Ectodermal cell (in vitro differentiated cells): ENCODE measurements at regions not wholly inside any gene's neighbourhood (a gene's known extent, or its start where the extent isn't known, plus 50 kb on each side); places are given as distances from the start of the nearest gene placed in this dataset.
"Not testable (repeated sequence)": the region's sequence is repeated elsewhere in the genome, so short reads cannot be mapped to it uniquely, and the experiment has no call there.

Experiments used
- H3K27ac ChIP-seq: 2 replicates; pipeline ENCODE4 v1.7.0; 2013; ENCODE audit warnings: mild to moderate bottlenecking, low read depth, low read length; ENCODE audit not compliant: insufficient read depth, poor library complexity, severe bottlenecking
- H3K27me3 ChIP-seq: 2 replicates; pipeline ENCODE4 v1.7.0; 2013; ENCODE audit warnings: mild to moderate bottlenecking, low read length; ENCODE audit not compliant: insufficient read depth, control insufficient read depth, poor library complexity, severe bottlenecking
- H3K36me3 ChIP-seq: one replicate; pipeline ENCODE4 v1.7.0; 2013; ENCODE audit warnings: low read length; ENCODE audit not compliant: control insufficient read depth, insufficient read depth
- H3K4me1 ChIP-seq: one replicate; pipeline ENCODE4 v1.7.0; 2013; ENCODE audit warnings: low read length; ENCODE audit not compliant: control insufficient read depth, insufficient read depth
- H3K4me3 ChIP-seq: 2 replicates; pipeline ENCODE4 v1.7.0; 2013; ENCODE audit warnings: low read depth, low read length, control low read depth; ENCODE audit not compliant: insufficient read depth
- H3K9me3 ChIP-seq: 2 replicates; pipeline ENCODE4 v1.7.0; 2013; ENCODE audit warnings: mild to moderate bottlenecking, low read length, moderate library complexity; ENCODE audit not compliant: control insufficient read depth
- WGBS, 2 experiments: methylation state at CpG; one replicate each; pipeline ENCODE4 v1.1.7; 2013; ENCODE audit warnings: missing lambda C conversion rate in 2 of 2; 5-methylcytosine and 5-hydroxymethylcytosine counted together

DNA sequence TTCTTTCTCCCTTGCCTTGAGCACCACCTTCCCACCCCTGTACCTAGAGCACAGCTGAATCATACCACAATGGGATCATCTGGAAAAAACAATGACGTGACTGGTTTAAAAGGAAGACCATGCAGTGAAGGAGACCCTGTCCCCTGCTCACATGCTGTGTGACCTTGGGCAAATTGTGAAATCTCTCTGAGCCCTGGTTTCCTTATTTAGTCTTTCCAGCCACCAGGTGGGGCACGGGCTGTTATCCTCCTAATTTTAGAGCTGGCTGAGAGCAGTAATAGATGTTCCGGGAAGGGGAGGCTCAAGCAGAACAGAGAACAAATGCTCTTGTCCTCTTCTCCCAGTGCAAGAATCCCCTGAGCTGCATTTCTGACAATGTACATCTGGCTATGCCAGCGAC is 198.3 kb downstream of the RPS24 start:
- Histone ChIP-seq H3K27ac (no peak overlapping the region), H3K36me3 (no peaks in the 10 kb centered on the region)
- WGBS, 2 experiments: 74 to 83% methylated on average over 4 of the region's 4 CpGs

GRCh38 chr10:78236416-78237015 is 202.9 kb downstream of the RPS24 start:
- Histone ChIP-seq H3K4me3 (no peak overlapping the region), H3K27ac (no peak overlapping the region), H3K4me1 (peaks cover 5% of the 10 kb centered on the region), H3K27me3 (no peaks in the 10 kb centered on the region), H3K9me3 (no peaks in the 10 kb centered on the region), H3K36me3 (no peaks in the 10 kb centered on the region)
- WGBS, 2 experiments: 89% methylated on average over 7 of the region's 7 CpGs

More for the DNA sequence above, 198.3 kb downstream of the RPS24 start:
- Histone ChIP-seq H3K27me3 (no peaks in the 10 kb centered on the region), H3K9me3 (no peaks in the 10 kb centered on the region), H3K4me1 (peaks cover 5% of the 10 kb centered on the region), H3K4me3 (no peak overlapping the region)

DNA sequence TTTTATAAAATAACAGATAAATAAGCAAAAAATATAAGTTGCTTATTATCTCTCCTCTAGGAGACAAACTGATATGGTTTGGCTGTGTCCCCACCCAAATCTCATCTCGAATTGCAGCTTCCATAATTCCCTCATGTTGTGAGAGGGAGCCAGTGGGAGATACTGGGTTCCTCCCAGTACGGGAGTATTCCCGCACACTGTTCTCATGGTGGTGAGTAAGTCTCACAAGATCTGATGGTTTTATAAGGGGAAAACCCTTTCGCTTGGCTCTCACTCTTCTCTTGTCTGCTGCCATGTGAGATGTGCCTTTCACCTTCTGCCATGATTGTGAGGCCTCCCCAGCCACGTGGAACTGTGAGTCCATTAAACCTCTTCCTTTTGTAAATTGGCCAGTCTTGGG is 204.3 kb downstream of the RPS24 start:
- H3K27me3 ChIP-seq, H3K4me3 ChIP-seq, H3K36me3 ChIP-seq, H3K27ac ChIP-seq, H3K9me3 ChIP-seq, H3K4me1 ChIP-seq: not testable (repeated sequence)
- 90 to 91% methylated on average over 5 of the region's 5 CpGs for WGBS, 2 experiments

DNA sequence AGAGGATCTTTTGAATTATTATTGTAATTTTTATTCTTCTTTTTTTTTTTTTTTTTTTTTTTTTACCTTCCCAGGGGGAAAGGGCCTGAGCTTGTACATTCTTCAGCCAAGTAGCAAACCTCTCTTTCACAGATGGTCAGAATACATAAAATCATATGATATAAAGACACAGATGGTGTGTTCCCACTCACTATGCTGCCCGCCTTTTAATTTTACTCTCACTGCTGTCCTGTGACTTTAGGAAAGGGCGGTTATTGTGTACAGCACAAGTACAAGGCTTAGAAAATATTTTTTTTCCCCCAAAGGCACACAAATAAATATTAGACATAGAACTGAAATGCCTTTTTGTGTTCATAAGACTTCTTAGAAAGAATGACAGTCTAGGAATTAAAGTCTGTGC is 213.6 kb downstream of the RPS24 start:
- H3K27ac ChIP-seq: no peak overlapping the region
- WGBS, 2 experiments: 93 to 100% methylated on average over 2 of the region's 2 CpGs
- H3K4me1 ChIP-seq: no peaks in the 10 kb centered on the region
- H3K4me3 ChIP-seq: no peak overlapping the region
- H3K9me3 ChIP-seq: no peaks in the 10 kb centered on the region
- H3K36me3 ChIP-seq: no peaks in the 10 kb centered on the region
- no peaks in the 10 kb centered on the region for H3K27me3 ChIP-seq

DNA sequence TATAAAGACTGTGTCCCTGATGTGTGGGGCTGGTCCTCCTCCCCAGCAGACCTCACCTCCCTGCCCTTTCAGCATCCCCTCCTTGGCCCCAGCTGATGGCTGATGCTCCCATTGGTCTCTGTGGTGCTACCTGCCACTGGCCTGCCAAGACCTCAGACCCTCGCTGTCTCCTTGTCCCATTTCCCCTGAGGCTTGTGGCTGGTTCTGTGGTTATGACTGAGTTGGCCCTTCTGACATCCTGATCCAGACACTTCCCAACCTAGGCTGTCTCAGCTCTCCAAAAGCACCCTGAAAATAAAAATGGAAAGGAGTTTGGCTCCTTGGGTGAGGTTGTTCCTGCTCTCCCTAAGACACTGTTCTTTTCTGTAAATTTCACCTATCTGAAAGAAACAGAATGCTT is 214.2 kb downstream of the RPS24 start:
- Histone ChIP-seq H3K27me3 (no peaks in the 10 kb centered on the region), H3K9me3 (no peaks in the 10 kb centered on the region), H3K36me3 (no peaks in the 10 kb centered on the region), H3K4me3 (no peak overlapping the region), H3K4me1 (no peaks in the 10 kb centered on the region), H3K27ac (no peak overlapping the region)
- WGBS, 2 experiments: 89 to 92% methylated on average over 1 of the region's 1 CpG

- H3K36me3 ChIP-seq: no peaks in the 10 kb centered on the region
- no peaks in the 10 kb centered on the region for H3K4me1 ChIP-seq
- no peak overlapping the region for H3K4me3 ChIP-seq
- no peaks in the 10 kb centered on the region for H3K9me3 ChIP-seq
- 86 to 88% methylated on average over 22 of the region's 22 CpGs for WGBS, 2 experiments
- H3K27ac ChIP-seq: no peak overlapping the region
- no peaks in the 10 kb centered on the region for H3K27me3 ChIP-seq
Measured at GRCh38 chr10:78248651-78249464, 215.2 kb downstream of the RPS24 start.

DNA sequence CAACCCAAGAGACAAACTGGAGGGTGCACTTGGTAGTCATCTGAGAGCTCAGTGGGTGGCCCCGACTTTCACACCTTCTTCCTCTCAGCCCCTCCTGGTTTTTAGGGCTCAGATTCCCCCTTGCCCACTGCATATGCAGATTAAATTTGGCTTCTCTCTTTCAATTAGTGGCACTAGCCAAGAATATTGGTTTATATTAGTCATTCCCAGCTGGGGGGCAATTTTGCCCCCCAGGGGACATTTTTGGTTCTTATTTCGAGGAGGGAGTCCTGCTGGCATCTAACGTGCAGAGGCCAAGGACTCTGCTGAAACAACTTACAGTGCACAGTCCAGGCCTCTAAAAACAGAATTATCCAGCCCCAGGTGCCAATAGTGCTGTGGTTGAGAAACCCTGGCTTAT is 216.0 kb downstream of the RPS24 start:
- no peak overlapping the region for H3K4me3 ChIP-seq
- no peaks in the 10 kb centered on the region for H3K36me3 ChIP-seq
- no peaks in the 10 kb centered on the region for H3K4me1 ChIP-seq
- H3K27ac ChIP-seq: no peak overlapping the region
- 84 to 92% methylated on average over 3 of the region's 3 CpGs for WGBS, 2 experiments
- H3K27me3 ChIP-seq: no peaks in the 10 kb centered on the region
- H3K9me3 ChIP-seq: no peaks in the 10 kb centered on the region

DNA sequence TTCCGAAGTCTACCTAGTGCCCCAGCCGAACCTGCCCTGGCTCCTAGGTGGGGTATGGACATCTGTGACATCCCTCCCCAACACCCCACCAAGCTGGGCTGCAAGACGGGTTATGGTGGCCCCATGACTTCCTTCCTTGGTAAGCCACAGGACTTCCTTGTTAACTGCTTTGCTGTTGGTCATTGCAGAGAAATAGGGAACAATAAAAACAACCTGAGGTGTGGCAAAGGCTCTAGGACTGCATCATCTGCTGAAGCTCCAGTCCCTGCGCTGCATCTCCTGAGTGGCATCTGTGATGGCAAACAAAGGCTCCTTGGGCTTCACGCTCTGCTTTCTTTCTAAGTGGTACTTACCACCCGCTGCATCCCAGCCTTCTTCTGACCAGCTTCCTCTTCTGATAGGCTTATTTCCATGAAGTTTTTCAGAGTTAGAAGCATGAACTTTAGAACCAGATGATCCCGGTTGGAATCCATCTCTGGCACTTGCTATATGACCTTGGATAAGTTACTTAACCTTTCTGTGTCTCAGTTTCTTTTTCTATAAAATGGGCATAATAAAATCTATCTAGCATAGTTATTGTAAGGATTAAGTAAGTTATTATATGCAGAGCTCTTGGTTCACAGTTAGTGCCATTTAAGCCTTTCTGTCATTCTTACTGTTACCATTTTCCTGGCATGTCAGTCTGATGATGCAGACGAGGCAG is 216.8 kb downstream of the RPS24 start:
- no peaks in the 10 kb centered on the region for H3K9me3 ChIP-seq
- no peak overlapping the region for H3K4me3 ChIP-seq
- H3K4me1 ChIP-seq: no peaks in the 10 kb centered on the region
- WGBS, 2 experiments: 95% methylated on average over 8 of the region's 8 CpGs
- no peaks in the 10 kb centered on the region for H3K36me3 ChIP-seq
- H3K27ac ChIP-seq: no peak overlapping the region
- H3K27me3 ChIP-seq: no peaks in the 10 kb centered on the region

DNA sequence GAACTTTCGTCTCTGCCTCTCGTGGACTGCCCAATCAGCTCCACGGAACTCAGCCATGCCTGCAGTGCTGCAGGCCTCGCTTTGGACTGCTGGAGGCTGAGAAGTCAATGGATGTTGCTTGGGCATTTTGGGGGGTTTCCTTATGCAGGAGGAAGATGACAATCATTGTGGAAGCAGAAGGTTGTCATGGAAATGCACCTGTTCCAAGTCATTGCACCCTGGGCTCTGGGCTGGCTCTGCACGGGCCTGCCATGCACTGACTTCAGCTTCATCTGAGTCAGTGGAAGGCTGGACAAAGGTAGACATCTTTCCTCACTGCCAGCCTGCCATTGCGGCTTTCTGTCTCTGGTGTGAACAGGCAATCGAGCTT is 217.3 kb downstream of the RPS24 start:
- H3K4me3 ChIP-seq: no peak overlapping the region
- H3K9me3 ChIP-seq: no peaks in the 10 kb centered on the region
- no peak overlapping the region for H3K27ac ChIP-seq
- no peaks in the 10 kb centered on the region for H3K4me1 ChIP-seq
- WGBS, 2 experiments: 93 to 95% methylated on average over 7 of the region's 7 CpGs
- H3K36me3 ChIP-seq: no peaks in the 10 kb centered on the region
- no peaks in the 10 kb centered on the region for H3K27me3 ChIP-seq

- no peaks in the 10 kb centered on the region for H3K27me3 ChIP-seq
- no peak overlapping the region for H3K27ac ChIP-seq
- no peaks in the 10 kb centered on the region for H3K36me3 ChIP-seq
- no peak overlapping the region for H3K4me3 ChIP-seq
- WGBS, 2 experiments: 83 to 84% methylated on average over 10 of the region's 10 CpGs
- no peaks in the 10 kb centered on the region for H3K4me1 ChIP-seq
- no peaks in the 10 kb centered on the region for H3K9me3 ChIP-seq
Measured at GRCh38 chr10:78252286-78252685, 218.6 kb downstream of the RPS24 start.
